ENCODE measurements at regions not wholly inside any gene's neighbourhood (a gene's known extent, or its start where the extent isn't known, plus 50 kb on each side); places are given as distances from the start of the nearest gene placed in this dataset.

DNA sequence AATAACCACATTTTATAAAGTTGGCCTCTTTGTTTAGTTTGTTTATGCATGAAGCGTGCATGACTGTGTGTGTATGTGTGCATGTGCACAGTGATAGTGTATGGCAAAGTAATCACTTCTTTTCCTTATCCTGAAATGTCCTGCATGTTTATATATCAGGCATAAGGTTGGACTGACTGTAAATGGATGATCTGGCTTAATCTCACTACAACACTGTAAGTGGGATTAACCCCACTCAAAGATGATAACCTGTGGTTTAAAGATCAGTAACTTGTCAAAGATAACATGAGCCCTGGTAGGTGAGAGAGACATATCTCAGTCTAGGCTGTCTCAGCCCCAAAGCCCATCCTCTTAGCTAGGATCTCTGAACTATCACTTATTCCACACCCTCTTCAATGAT, 376.6 kb upstream of the TSHZ2 start (continued):
- TF ChIP-seq, protein P1, sequence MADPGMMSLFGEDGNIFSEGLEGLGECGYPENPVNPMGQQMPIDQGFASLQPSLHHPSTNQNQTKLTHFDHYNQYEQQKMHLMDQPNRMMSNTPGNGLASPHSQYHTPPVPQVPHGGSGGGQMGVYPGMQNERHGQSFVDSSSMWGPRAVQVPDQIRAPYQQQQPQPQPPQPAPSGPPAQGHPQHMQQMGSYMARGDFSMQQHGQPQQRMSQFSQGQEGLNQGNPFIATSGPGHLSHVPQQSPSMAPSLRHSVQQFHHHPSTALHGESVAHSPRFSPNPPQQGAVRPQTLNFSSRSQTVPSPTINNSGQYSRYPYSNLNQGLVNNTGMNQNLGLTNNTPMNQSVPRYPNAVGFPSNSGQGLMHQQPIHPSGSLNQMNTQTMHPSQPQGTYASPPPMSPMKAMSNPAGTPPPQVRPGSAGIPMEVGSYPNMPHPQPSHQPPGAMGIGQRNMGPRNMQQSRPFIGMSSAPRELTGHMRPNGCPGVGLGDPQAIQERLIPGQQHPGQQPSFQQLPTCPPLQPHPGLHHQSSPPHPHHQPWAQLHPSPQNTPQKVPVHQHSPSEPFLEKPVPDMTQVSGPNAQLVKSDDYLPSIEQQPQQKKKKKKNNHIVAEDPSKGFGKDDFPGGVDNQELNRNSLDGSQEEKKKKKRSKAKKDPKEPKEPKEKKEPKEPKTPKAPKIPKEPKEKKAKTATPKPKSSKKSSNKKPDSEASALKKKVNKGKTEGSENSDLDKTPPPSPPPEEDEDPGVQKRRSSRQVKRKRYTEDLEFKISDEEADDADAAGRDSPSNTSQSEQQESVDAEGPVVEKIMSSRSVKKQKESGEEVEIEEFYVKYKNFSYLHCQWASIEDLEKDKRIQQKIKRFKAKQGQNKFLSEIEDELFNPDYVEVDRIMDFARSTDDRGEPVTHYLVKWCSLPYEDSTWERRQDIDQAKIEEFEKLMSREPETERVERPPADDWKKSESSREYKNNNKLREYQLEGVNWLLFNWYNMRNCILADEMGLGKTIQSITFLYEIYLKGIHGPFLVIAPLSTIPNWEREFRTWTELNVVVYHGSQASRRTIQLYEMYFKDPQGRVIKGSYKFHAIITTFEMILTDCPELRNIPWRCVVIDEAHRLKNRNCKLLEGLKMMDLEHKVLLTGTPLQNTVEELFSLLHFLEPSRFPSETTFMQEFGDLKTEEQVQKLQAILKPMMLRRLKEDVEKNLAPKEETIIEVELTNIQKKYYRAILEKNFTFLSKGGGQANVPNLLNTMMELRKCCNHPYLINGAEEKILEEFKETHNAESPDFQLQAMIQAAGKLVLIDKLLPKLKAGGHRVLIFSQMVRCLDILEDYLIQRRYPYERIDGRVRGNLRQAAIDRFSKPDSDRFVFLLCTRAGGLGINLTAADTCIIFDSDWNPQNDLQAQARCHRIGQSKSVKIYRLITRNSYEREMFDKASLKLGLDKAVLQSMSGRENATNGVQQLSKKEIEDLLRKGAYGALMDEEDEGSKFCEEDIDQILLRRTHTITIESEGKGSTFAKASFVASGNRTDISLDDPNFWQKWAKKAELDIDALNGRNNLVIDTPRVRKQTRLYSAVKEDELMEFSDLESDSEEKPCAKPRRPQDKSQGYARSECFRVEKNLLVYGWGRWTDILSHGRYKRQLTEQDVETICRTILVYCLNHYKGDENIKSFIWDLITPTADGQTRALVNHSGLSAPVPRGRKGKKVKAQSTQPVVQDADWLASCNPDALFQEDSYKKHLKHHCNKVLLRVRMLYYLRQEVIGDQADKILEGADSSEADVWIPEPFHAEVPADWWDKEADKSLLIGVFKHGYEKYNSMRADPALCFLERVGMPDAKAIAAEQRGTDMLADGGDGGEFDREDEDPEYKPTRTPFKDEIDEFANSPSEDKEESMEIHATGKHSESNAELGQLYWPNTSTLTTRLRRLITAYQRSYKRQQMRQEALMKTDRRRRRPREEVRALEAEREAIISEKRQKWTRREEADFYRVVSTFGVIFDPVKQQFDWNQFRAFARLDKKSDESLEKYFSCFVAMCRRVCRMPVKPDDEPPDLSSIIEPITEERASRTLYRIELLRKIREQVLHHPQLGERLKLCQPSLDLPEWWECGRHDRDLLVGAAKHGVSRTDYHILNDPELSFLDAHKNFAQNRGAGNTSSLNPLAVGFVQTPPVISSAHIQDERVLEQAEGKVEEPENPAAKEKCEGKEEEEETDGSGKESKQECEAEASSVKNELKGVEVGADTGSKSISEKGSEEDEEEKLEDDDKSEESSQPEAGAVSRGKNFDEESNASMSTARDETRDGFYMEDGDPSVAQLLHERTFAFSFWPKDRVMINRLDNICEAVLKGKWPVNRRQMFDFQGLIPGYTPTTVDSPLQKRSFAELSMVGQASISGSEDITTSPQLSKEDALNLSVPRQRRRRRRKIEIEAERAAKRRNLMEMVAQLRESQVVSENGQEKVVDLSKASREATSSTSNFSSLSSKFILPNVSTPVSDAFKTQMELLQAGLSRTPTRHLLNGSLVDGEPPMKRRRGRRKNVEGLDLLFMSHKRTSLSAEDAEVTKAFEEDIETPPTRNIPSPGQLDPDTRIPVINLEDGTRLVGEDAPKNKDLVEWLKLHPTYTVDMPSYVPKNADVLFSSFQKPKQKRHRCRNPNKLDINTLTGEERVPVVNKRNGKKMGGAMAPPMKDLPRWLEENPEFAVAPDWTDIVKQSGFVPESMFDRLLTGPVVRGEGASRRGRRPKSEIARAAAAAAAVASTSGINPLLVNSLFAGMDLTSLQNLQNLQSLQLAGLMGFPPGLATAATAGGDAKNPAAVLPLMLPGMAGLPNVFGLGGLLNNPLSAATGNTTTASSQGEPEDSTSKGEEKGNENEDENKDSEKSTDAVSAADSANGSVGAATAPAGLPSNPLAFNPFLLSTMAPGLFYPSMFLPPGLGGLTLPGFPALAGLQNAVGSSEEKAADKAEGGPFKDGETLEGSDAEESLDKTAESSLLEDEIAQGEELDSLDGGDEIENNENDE (IDR thresholded peaks at IDR 0.05; ENCODE audit: insufficient replicate concordance, low read length), result no peak
- TF ChIP-seq, protein P2, sequence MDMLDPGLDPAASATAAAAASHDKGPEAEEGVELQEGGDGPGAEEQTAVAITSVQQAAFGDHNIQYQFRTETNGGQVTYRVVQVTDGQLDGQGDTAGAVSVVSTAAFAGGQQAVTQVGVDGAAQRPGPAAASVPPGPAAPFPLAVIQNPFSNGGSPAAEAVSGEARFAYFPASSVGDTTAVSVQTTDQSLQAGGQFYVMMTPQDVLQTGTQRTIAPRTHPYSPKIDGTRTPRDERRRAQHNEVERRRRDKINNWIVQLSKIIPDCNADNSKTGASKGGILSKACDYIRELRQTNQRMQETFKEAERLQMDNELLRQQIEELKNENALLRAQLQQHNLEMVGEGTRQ (IDR thresholded peaks at IDR 0.05; ENCODE audit: low read length), result no peak
- no peak for TF ChIP-seq EP300 (IDR thresholded peaks at IDR 0.05; ENCODE audit: borderline replicate concordance in 1 of 2, low read depth in 2 of 2, low read length in 2 of 2)
- no peak for TF ChIP-seq RBBP5 (IDR thresholded peaks at IDR 0.05; ENCODE audit: borderline replicate concordance, low read depth, low read length)
- TF ChIP-seq, protein P3, sequence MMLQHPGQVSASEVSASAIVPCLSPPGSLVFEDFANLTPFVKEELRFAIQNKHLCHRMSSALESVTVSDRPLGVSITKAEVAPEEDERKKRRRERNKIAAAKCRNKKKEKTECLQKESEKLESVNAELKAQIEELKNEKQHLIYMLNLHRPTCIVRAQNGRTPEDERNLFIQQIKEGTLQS (IDR thresholded peaks at IDR 0.05; ENCODE audit: insufficient read depth, low read depth, low read length), result no peak
- TF ChIP-seq CTBP2 (IDR thresholded peaks at IDR 0.05; ENCODE audit: borderline replicate concordance, insufficient read depth, insufficient read length, low read length), result no peak
- no peak for TF ChIP-seq NANOG (IDR thresholded peaks at IDR 0.05; ENCODE audit: insufficient read depth, low read depth, low read length, poor library complexity, severe bottlenecking)
- TF ChIP-seq TAF7 (optimal IDR thresholded peaks at IDR 0.05; ENCODE audit: borderline replicate concordance, low read depth, low read length), result no peak

All from H1 (cell line).